Chondrocyte (in vitro differentiated cells): ENCODE measurements at regions not wholly inside any gene's neighbourhood (a gene's known extent, or its start where the extent isn't known, plus 50 kb on each side); places are given as distances from the start of the nearest gene placed in this dataset.

Source experiments
- DNase-seq: peaks from one replicate; pipeline ENCODE4 v3.0.0; 2021; ENCODE audit warnings: mixed read lengths, low spot score
- H3K27ac Mint-ChIP-seq: one replicate; pipeline ENCODE4 v1.8.0; 2021; ENCODE audit warnings: mild to moderate bottlenecking, moderate library complexity, mixed read lengths; ENCODE audit not compliant: unreplicated experiment
- H3K27me3 Mint-ChIP-seq: 2 replicates; pipeline ENCODE4 v1.8.0; 2021; ENCODE audit warnings: low read depth, mixed read lengths
- H3K36me3 Mint-ChIP-seq: 2 replicates; pipeline ENCODE4 v1.8.0; 2021; ENCODE audit warnings: low read depth, mixed read lengths
- H3K4me1 Mint-ChIP-seq: 2 replicates; pipeline ENCODE4 v1.8.0; 2021; ENCODE audit warnings: low read depth, mild to moderate bottlenecking, mixed read lengths
- H3K4me3 Mint-ChIP-seq: one replicate; pipeline ENCODE4 v1.8.0; 2021; ENCODE audit warnings: mild to moderate bottlenecking, moderate library complexity, mixed read lengths; ENCODE audit not compliant: unreplicated experiment
- H3K9me3 Mint-ChIP-seq: 2 replicates; pipeline ENCODE4 v1.8.0; 2021; ENCODE audit warnings: low read depth, mixed read lengths
- CTCF ChIP-seq: fragments of 200-600 bp; sonication (generic); IDR thresholded peaks from 2 replicates; pipeline ENCODE4 v1.5.0; 2021; ENCODE audit warnings: antibody characterized with exemption, mild to moderate bottlenecking, moderate library complexity

GRCh38 chr5:160904591-160904990 is 52.6 kb upstream of the ATP10B start:
- Mint-ChIP-seq H3K4me1 (no peaks in the 10 kb centered on the region), H3K4me3 (no peak overlapping the region), H3K36me3 (no peaks in the 10 kb centered on the region), H3K9me3 (no peaks in the 10 kb centered on the region), H3K27ac (no peak overlapping the region), H3K27me3 (peaks cover 2% of the 10 kb centered on the region)
- no peak for DNase-seq
- TF ChIP-seq CTCF, result no peak

DNA sequence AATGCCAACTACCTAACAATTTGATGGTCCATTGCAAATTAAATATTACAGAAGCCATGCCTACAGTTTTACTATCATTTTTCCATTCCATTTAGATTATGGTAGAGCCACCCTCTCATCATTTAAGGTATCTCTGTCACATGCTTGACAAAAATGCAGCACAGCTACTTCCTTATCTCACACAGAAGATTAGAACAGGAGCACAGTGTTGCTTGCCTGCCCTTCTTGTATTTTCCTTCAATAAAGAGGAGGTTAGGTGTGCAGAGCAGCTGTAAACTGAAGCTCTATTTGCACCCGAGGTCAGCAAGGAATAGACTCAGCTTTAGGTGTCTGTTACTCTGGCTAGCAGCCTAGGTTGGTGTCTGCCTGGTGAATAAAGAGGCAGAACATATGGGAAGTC is 51.5 kb upstream of the ATP10B start:
- no peak overlapping the region for H3K4me3 Mint-ChIP-seq
- no peak for TF ChIP-seq CTCF

GRCh38 chr5:160903076-160903475 is 51.1 kb upstream of the ATP10B start:
- no peak for DNase-seq
- Mint-ChIP-seq H3K4me3 (no peak overlapping the region), H3K27ac (no peak overlapping the region), H3K4me1 (no peaks in the 10 kb centered on the region), H3K36me3 (no peaks in the 10 kb centered on the region), H3K27me3 (peaks cover 2% of the 10 kb centered on the region), H3K9me3 (peaks cover 2% of the 10 kb centered on the region)
- TF ChIP-seq CTCF, result no peak

More for the DNA sequence above, 51.5 kb upstream of the ATP10B start:
- Mint-ChIP-seq H3K4me1 (no peaks in the 10 kb centered on the region), H3K27me3 (peaks cover 2% of the 10 kb centered on the region), H3K9me3 (no peaks in the 10 kb centered on the region), H3K36me3 (no peaks in the 10 kb centered on the region), H3K27ac (no peak overlapping the region)
- no peak for DNase-seq
